HCT116 (cell line): ENCODE measurements at regions not wholly inside any gene's neighbourhood (a gene's known extent, or its start where the extent isn't known, plus 50 kb on each side); places are given as distances from the start of the nearest gene placed in this dataset. TPM values are rescaled to one million over a fixed set of nuclear protein-coding genes. Genes with fewer than 3 reads are reported as not detected.

Source experiments
- ATAC-seq: fragments of 200-7000 bp; cut with Tn5 transposase; 2 replicates; pipeline ENCODE4 v1.9.1; 2020; ENCODE audit warnings: mild to moderate bottlenecking, moderate library complexity
- BruUV-seq: library from RNA; stranded (reverse); fragments of 400-500 nt; replicated peaks from 2 replicates; lab custom pipeline; 2021; lab: Mats Ljungman, UMichigan
- CTCF ChIA-PET: fragments of 300-600 bp; sonication (Branson Sonifier 250); formaldehyde crosslinking; loops from one replicate; lab custom pipeline; 2021; ENCODE audit warnings: antibody characterized with exemption; lab: Charles Lee
- POLR2A ChIA-PET: fragments of 300-600, 350-600 bp; sonication (Branson Sonifier 250); formaldehyde crosslinking; loops from one replicate; lab custom pipeline; 2021; ENCODE audit warnings: antibody characterized with exemption; lab: Charles Lee
- RAD21 ChIA-PET, 2 experiments: fragments of 300-600 bp; sonication (Branson Sonifier 250); formaldehyde crosslinking; loops; one replicate each; lab custom pipeline; 2023; ENCODE audit warnings: low total read pairs in 2 of 2; ENCODE audit not compliant: uncharacterized antibody in 2 of 2, unreplicated experiment in 2 of 2, low non-redundant PET in 1 of 2; lab: Charles Lee
- DNase-seq: peaks from one replicate; pipeline ENCODE4 v3.0.0-alpha.2; 2010; ENCODE audit warnings: low read depth, low spot score
- H2AFZ ChIP-seq: fragments of 200-600 bp; shearing (Covaris generic), sonication (generic); 2 replicates; pipeline ENCODE4 v1.6.1; 2017; ENCODE audit warnings: low read depth, mixed run types, mixed read lengths, antibody characterized with exemption, low read length; ENCODE audit not compliant: poor library complexity, severe bottlenecking
- H3K27ac ChIP-seq: 2 replicates; pipeline ENCODE4 v1.5.1; 2012; ENCODE audit warnings: low read depth, low read length
- H3K27me3 ChIP-seq: fragments of 200-600 bp; sonication (generic); 2 replicates; pipeline ENCODE4 v1.6.1; 2016; ENCODE audit warnings: mixed run types, low read length, mixed read lengths; ENCODE audit not compliant: insufficient read depth
- H3K36me3 ChIP-seq, 2 experiments: fragments of 200-500 bp in 1 of 2; fragments of 200-600 bp in 1 of 2; sonication (Bioruptor generic) in 1 of 2; sonication (generic) in 1 of 2; 2 replicates each; pipeline versions ENCODE4 v1.5.1 to v1.6.1; 2014 to 2016; ENCODE audit warnings: low read length in 2 of 2, inconsistent platforms in 1 of 2, mixed read lengths in 1 of 2, mixed run types in 1 of 2; ENCODE audit not compliant: insufficient read depth in 2 of 2, control insufficient read depth in 1 of 2
- H3K4me1 ChIP-seq, 2 experiments: fragments of 200-600 bp in 1 of 2; sonication (generic) in 1 of 2; 2 replicates each; pipeline versions ENCODE4 v1.5.1 to v1.6.1; 2012 to 2017; ENCODE audit warnings: low read length in 2 of 2, inconsistent platforms in 1 of 2, mild to moderate bottlenecking in 1 of 2, mixed read lengths in 1 of 2, mixed run types in 1 of 2, moderate library complexity in 1 of 2; ENCODE audit not compliant: insufficient read depth in 2 of 2, control insufficient read depth in 1 of 2
- H3K4me2 ChIP-seq: fragments of 200-600 bp; sonication (generic); 2 replicates; pipeline ENCODE4 v1.6.1; 2017; ENCODE audit warnings: mixed run types, low read length, mixed read lengths
- H3K4me3 ChIP-seq, 2 experiments: fragments of 200-600 bp in 1 of 2; sonication (generic) in 1 of 2; replicated peaks in 1 of 2; 2 replicates each; pipeline ENCODE4 v1.5.1; 2011 to 2016; ENCODE audit warnings: low read length in 2 of 2, control low read depth in 1 of 2, low read depth in 1 of 2, mild to moderate bottlenecking in 1 of 2, mixed read lengths in 1 of 2, mixed run types in 1 of 2
- H3K79me2 ChIP-seq: fragments of 200-600 bp; sonication (generic); 2 replicates; pipeline ENCODE4 v1.6.1; 2017; ENCODE audit warnings: mild to moderate bottlenecking, mixed run types, low read length, moderate library complexity, mixed read lengths; ENCODE audit not compliant: insufficient read depth
- H3K9ac ChIP-seq: fragments of 200-600 bp; sonication (generic); 2 replicates; pipeline ENCODE4 v1.6.1; 2016; ENCODE audit warnings: low read length, mixed read lengths
- H3K9me2 ChIP-seq: fragments of 200-600 bp; sonication (generic), shearing (Covaris generic); 2 replicates; pipeline ENCODE4 v1.6.1; 2017; ENCODE audit warnings: mixed run types, mild to moderate bottlenecking, moderate library complexity; ENCODE audit not compliant: insufficient read depth
- H3K9me3 ChIP-seq, 2 experiments: fragments of 200-500 bp in 1 of 2; fragments of 200-600 bp in 1 of 2; sonication (Bioruptor generic) in 1 of 2; sonication (generic) in 1 of 2; 2 replicates each; pipeline ENCODE4 v1.6.1; 2014 to 2017; ENCODE audit warnings: low read length in 2 of 2, mixed read lengths in 2 of 2, inconsistent platforms in 1 of 2, low read depth in 1 of 2, mild to moderate bottlenecking in 1 of 2, mixed run types in 1 of 2, moderate library complexity in 1 of 2; ENCODE audit not compliant: control insufficient read depth in 1 of 2, insufficient read depth in 1 of 2
- H4K20me1 ChIP-seq: fragments of 200-600 bp; sonication (generic), shearing (Covaris generic); 2 replicates; pipeline ENCODE4 v1.6.1; 2017; ENCODE audit warnings: mixed run types, mild to moderate bottlenecking, moderate library complexity; ENCODE audit not compliant: insufficient read depth
- FOSL1 ChIP-seq: IDR thresholded peaks from 2 replicates; pipeline ENCODE4 v1.6.1; 2012; ENCODE audit warnings: low read depth
- POLR2A ChIP-seq: IDR thresholded peaks from 2 replicates; pipeline ENCODE4 v1.7.0; 2011; ENCODE audit warnings: borderline replicate concordance; ENCODE audit not compliant: insufficient read depth, insufficient read length; ENCODE audit errors: extremely low read depth
- intact Hi-C: fragments of 100-400 bp; cut with micrococcal nuclease; formaldehyde crosslinking; loops from 2 replicates; pipeline ENCODE4 v1.10.0; 2022
- microRNA counts: library from miRNA; unstranded; fragments of <30 nt; microRNA quantifications from one replicate; lab custom pipeline; 2015
- microRNA-seq: library from miRNA; unstranded; fragments of <30 nt; microRNA quantifications from one replicate; pipeline ENCODE4, GENCODE V29; 2016; ENCODE audit warnings: borderline number of aligned reads
- TF ChIP-seq, protein P1 (sequence below): IDR thresholded peaks from 2 replicates; pipeline ENCODE4 v1.6.1; 2011; ENCODE audit warnings: mild to moderate bottlenecking, low read length, moderate library complexity; ENCODE audit not compliant: insufficient replicate concordance; ENCODE audit errors: extremely low read depth

DNA sequence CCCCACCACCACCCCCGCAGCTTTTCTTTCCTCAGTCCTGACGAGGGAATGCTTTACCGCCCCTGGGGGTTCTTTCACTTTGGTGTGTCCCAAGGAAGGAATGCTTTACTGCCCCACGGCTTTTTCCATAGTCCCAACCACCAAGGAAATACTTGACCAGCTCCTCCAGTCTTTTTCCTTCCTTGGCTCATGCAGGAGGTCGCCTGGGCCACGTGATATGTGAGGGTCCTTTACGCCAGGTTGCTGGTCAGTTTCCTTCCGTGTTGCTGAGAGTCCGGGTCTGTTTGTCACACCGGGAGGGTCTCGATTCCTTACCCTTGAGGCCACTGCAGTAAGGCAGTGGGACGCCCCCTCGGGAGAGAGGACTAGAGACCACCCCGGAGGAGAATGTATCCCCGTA lies 58.9 kb upstream of the CDH4 start:
- Histone ChIP-seq H2AFZ (no peak overlapping the region), H3K79me2 (no peaks in the 10 kb centered on the region), H4K20me1 (no peaks in the 10 kb centered on the region), H3K9me3 (peaks cover 0 to 15% of the 10 kb centered on the region in 2 experiments; a peak in 2 of 4 replicates), H3K4me3 (no peak overlapping the region), H3K4me1 (no peaks in the 10 kb centered on the region), H3K9ac (no peak overlapping the region)
- BruUV-seq, result no TSS peak
- intact Hi-C loops, result no loop called here
- CTCF ChIA-PET, result no interaction called here
- TF ChIP-seq FOSL1 (no peak), POLR2A (no peak)
- TF ChIP-seq, protein P1, sequence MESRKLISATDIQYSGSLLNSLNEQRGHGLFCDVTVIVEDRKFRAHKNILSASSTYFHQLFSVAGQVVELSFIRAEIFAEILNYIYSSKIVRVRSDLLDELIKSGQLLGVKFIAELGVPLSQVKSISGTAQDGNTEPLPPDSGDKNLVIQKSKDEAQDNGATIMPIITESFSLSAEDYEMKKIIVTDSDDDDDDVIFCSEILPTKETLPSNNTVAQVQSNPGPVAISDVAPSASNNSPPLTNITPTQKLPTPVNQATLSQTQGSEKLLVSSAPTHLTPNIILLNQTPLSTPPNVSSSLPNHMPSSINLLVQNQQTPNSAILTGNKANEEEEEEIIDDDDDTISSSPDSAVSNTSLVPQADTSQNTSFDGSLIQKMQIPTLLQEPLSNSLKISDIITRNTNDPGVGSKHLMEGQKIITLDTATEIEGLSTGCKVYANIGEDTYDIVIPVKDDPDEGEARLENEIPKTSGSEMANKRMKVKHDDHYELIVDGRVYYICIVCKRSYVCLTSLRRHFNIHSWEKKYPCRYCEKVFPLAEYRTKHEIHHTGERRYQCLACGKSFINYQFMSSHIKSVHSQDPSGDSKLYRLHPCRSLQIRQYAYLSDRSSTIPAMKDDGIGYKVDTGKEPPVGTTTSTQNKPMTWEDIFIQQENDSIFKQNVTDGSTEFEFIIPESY, result no peak
- TF ChIP-seq, all 23 proteins: peak for 0
- ChIA-PET POLR2A (no interaction called here), RAD21 (no interaction called here)
- DNase-seq, result no peak
- no peaks in the 10 kb centered on the region for H3K9me2 ChIP-seq
- H3K36me3 ChIP-seq, result no peaks in the 10 kb centered on the region
- H3K27ac ChIP-seq, result no peak overlapping the region
- no peak overlapping the region for H3K4me2 ChIP-seq
- no peak for ATAC-seq
- no peaks in the 10 kb centered on the region for H3K27me3 ChIP-seq

MicroRNA genes in the stretch of these regions (microRNA counts, 767-probe panel; counts per million panel counts)
- microRNA hsa-miR-548ag (lab: Ali Mortazavi, UCI) (not detected), microRNA hsa-miR-646 (lab: Ali Mortazavi, UCI) (not detected)

Small RNA genes in the stretch of these regions (microRNA-seq; reads per million reads assigned to microRNA genes)
- gene MIR4533 (not detected), gene MIR548AG2 (not detected), gene MIR646 (not detected)
